GM23338 (cell line): ENCODE measurements at regions not wholly inside any gene's neighbourhood (a gene's known extent, or its start where the extent isn't known, plus 50 kb on each side); places are given as distances from the start of the nearest gene placed in this dataset.

Experiments used
- ATAC-seq: fragments of 200-7000 bp; cut with Tn5 transposase; 3 replicates; pipeline ENCODE4 v1.9.1; 2020
- DNase-seq: peaks from one replicate; pipeline ENCODE4 v3.0.0-alpha.2; 2015; ENCODE audit warnings: low spot score
- H2AFZ ChIP-seq: fragments of 200-600 bp; sonication (generic); 2 replicates; pipeline ENCODE4 v1.8.0; 2016; ENCODE audit warnings: antibody characterized with exemption, mild to moderate bottlenecking, moderate library complexity
- H3F3A ChIP-seq: fragments of 200-600 bp; sonication (generic); replicated peaks from 2 replicates; pipeline ENCODE4 v1.8.0; 2017; ENCODE audit warnings: antibody characterized with exemption, mixed run types, low read depth
- H3K27ac ChIP-seq: fragments of 200-600 bp; sonication (generic); 2 replicates; pipeline ENCODE4 v1.6.1; 2016; ENCODE audit warnings: low read depth
- H3K27me3 ChIP-seq: fragments of 200-600 bp; sonication (generic); 2 replicates; pipeline ENCODE4 v1.8.0; 2016; ENCODE audit warnings: mild to moderate bottlenecking, mixed run types, moderate library complexity; ENCODE audit not compliant: insufficient read depth
- H3K36me3 ChIP-seq: fragments of 200-600 bp; sonication (generic); 2 replicates; pipeline ENCODE4 v1.8.0; 2016; ENCODE audit warnings: mild to moderate bottlenecking; ENCODE audit not compliant: insufficient read depth
- H3K4me1 ChIP-seq: fragments of 200-600 bp; sonication (generic); 2 replicates; pipeline ENCODE4 v1.8.0; 2016; ENCODE audit warnings: mild to moderate bottlenecking, moderate library complexity; ENCODE audit not compliant: insufficient read depth
- H3K4me2 ChIP-seq: fragments of 200-600 bp; sonication (generic); 2 replicates; pipeline ENCODE4 v1.7.1; 2017; ENCODE audit warnings: mixed run types
- H3K4me3 ChIP-seq: fragments of 200-600 bp; sonication (generic); 2 replicates; pipeline ENCODE4 v1.6.1; 2016; ENCODE audit warnings: mixed run types
- H3K79me2 ChIP-seq: fragments of 200-600 bp; sonication (generic); replicated peaks from 2 replicates; pipeline ENCODE4 v1.8.0; 2017; ENCODE audit warnings: mild to moderate bottlenecking; ENCODE audit not compliant: insufficient read depth
- H3K9me2 ChIP-seq: fragments of 200-600 bp; sonication (generic); 2 replicates; pipeline ENCODE4 v1.8.0; 2017; ENCODE audit not compliant: insufficient read depth
- H4K20me1 ChIP-seq: fragments of 200-600 bp; sonication (generic); replicated peaks from 2 replicates; pipeline ENCODE4 v1.8.0; 2017; ENCODE audit warnings: mild to moderate bottlenecking; ENCODE audit not compliant: insufficient read depth
- H3K27ac Mint-ChIP-seq: 2 replicates; pipeline ENCODE4 v1.8.0; 2020; ENCODE audit warnings: inconsistent platforms, mild to moderate bottlenecking, moderate library complexity, mixed read lengths
- H3K27me3 Mint-ChIP-seq: 3 replicates; pipeline ENCODE4 v1.8.0; 2022; ENCODE audit warnings: low read depth, mild to moderate bottlenecking, moderate library complexity, mixed read lengths, inconsistent platforms; ENCODE audit not compliant: insufficient read depth, poor library complexity
- H3K36me3 Mint-ChIP-seq: 3 replicates; pipeline ENCODE4 v1.8.0; 2021; ENCODE audit warnings: low read depth, mild to moderate bottlenecking, inconsistent platforms, moderate library complexity, mixed read lengths
- H3K4me1 Mint-ChIP-seq: 3 replicates; pipeline ENCODE4 v1.8.0; 2020; ENCODE audit warnings: mild to moderate bottlenecking, inconsistent platforms, mixed read lengths
- H3K4me3 Mint-ChIP-seq: 3 replicates; pipeline ENCODE4 v1.8.0; 2021; ENCODE audit warnings: moderate library complexity, mild to moderate bottlenecking, inconsistent platforms, mixed read lengths
- H3K9me3 Mint-ChIP-seq: 3 replicates; pipeline ENCODE4 v1.8.0; 2020; ENCODE audit warnings: moderate library complexity, mild to moderate bottlenecking, inconsistent platforms, mixed read lengths
- ETS1 ChIP-seq: IDR thresholded peaks from 2 replicates; pipeline ENCODE4 v1.6.1; 2016; ENCODE audit warnings: antibody characterized with exemption
- JUNB ChIP-seq: IDR thresholded peaks from one replicate; pipeline ENCODE4 v1.6.1; 2016; ENCODE audit warnings: antibody characterized with exemption; ENCODE audit not compliant: unreplicated experiment
- NANOG ChIP-seq: IDR thresholded peaks from 2 replicates; pipeline ENCODE4 v1.6.1; 2016; ENCODE audit warnings: antibody characterized with exemption, borderline replicate concordance
- POLR2AphosphoS5 ChIP-seq: IDR thresholded peaks from 2 replicates; pipeline ENCODE4 v1.6.1; 2016; ENCODE audit warnings: antibody characterized with exemption, low read depth
- TF ChIP-seq, protein P1 (sequence below): fragments of 250-450 bp; sonication (Bioruptor Pico); IDR thresholded peaks from 2 replicates; pipeline ENCODE4 v1.5.0; 2020; ENCODE audit warnings: mild to moderate bottlenecking, moderate library complexity

DNA sequence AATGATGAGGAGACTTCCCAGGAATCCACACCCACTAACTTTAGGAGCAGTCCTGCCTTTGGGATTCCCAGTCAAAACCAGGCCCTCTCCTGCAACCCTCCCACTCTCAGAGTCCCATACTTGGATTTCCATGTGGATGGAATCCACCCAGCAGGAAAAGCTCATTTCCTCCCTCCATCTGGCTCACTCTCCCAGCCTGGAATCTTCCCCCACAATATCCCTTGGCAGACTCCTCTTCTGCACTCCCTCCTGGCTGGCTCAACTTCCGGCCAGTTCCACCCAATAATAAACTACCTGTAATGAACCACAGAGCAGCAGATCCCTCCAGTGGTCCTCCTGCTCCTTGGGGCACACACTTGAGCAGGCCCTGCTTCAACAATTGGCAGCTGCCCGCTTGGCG is 102.8 kb upstream of the EGLN3 start (continued):
- TF ChIP-seq ETS1 = no peak
- TF ChIP-seq NANOG = no peak
- no peak for TF ChIP-seq POLR2AphosphoS5

- no peak for DNase-seq
- H3K36me3 Mint-ChIP-seq = no peaks in the 10 kb centered on the region
- H3K79me2 ChIP-seq = no peaks in the 10 kb centered on the region
- no peak overlapping the region for H3K27ac ChIP-seq
- peaks cover 4% of the 10 kb centered on the region for H3K27me3 Mint-ChIP-seq
- no peaks in the 10 kb centered on the region for H3K4me1 ChIP-seq
- no peak overlapping the region for H2AFZ ChIP-seq
- H3K4me2 ChIP-seq = no peak overlapping the region
- H3K27me3 ChIP-seq = no peaks in the 10 kb centered on the region
- no peaks in the 10 kb centered on the region for H3K4me1 Mint-ChIP-seq
- H3K36me3 ChIP-seq = no peaks in the 10 kb centered on the region
- H3F3A ChIP-seq = no peaks in the 10 kb centered on the region
- no peaks in the 10 kb centered on the region for H3K9me3 Mint-ChIP-seq
- H4K20me1 ChIP-seq = no peaks in the 10 kb centered on the region
- H3K9me2 ChIP-seq = no peaks in the 10 kb centered on the region
- no peak for ATAC-seq
- no peak overlapping the region for H3K4me3 Mint-ChIP-seq
- no peak for TF ChIP-seq JUNB
- TF ChIP-seq, protein P1, sequence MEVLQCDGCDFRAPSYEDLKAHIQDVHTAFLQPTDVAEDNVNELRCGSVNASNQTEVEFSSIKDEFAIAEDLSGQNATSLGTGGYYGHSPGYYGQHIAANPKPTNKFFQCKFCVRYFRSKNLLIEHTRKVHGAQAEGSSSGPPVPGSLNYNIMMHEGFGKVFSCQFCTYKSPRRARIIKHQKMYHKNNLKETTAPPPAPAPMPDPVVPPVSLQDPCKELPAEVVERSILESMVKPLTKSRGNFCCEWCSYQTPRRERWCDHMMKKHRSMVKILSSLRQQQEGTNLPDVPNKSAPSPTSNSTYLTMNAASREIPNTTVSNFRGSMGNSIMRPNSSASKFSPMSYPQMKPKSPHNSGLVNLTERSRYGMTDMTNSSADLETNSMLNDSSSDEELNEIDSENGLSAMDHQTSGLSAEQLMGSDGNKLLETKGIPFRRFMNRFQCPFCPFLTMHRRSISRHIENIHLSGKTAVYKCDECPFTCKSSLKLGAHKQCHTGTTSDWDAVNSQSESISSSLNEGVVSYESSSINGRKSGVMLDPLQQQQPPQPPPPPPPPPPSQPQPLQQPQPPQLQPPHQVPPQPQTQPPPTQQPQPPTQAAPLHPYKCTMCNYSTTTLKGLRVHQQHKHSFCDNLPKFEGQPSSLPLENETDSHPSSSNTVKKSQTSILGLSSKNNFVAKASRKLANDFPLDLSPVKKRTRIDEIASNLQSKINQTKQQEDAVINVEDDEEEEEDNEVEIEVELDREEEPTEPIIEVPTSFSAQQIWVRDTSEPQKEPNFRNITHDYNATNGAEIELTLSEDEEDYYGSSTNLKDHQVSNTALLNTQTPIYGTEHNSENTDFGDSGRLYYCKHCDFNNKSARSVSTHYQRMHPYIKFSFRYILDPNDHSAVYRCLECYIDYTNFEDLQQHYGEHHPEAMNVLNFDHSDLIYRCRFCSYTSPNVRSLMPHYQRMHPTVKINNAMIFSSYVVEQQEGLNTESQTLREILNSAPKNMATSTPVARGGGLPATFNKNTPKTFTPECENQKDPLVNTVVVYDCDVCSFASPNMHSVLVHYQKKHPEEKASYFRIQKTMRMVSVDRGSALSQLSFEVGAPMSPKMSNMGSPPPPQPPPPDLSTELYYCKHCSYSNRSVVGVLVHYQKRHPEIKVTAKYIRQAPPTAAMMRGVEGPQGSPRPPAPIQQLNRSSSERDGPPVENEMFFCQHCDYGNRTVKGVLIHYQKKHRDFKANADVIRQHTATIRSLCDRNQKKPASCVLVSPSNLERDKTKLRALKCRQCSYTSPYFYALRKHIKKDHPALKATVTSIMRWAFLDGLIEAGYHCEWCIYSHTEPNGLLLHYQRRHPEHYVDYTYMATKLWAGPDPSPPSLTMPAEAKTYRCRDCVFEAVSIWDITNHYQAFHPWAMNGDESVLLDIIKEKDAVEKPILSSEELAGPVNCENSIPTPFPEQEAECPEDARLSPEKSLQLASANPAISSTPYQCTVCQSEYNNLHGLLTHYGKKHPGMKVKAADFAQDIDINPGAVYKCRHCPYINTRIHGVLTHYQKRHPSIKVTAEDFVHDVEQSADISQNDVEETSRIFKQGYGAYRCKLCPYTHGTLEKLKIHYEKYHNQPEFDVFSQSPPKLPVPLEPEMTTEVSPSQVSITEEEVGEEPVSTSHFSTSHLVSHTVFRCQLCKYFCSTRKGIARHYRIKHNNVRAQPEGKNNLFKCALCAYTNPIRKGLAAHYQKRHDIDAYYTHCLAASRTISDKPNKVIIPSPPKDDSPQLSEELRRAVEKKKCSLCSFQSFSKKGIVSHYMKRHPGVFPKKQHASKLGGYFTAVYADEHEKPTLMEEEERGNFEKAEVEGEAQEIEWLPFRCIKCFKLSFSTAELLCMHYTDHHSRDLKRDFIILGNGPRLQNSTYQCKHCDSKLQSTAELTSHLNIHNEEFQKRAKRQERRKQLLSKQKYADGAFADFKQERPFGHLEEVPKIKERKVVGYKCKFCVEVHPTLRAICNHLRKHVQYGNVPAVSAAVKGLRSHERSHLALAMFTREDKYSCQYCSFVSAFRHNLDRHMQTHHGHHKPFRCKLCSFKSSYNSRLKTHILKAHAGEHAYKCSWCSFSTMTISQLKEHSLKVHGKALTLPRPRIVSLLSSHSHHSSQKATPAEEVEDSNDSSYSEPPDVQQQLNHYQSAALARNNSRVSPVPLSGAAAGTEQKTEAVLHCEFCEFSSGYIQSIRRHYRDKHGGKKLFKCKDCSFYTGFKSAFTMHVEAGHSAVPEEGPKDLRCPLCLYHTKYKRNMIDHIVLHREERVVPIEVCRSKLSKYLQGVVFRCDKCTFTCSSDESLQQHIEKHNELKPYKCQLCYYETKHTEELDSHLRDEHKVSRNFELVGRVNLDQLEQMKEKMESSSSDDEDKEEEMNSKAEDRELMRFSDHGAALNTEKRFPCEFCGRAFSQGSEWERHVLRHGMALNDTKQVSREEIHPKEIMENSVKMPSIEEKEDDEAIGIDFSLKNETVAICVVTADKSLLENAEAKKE (CRISPR knock-in tag) = no peak
- H3K27ac Mint-ChIP-seq = no peak overlapping the region
- no peak overlapping the region for H3K4me3 ChIP-seq
These were observed 101.8 kb upstream of the EGLN3 start for GRCh38 chr14:34052658-34053014.
